GM10248 (cell line): ENCODE measurements at regions not wholly inside any gene's neighbourhood (a gene's known extent, or its start where the extent isn't known, plus 50 kb on each side); places are given as distances from the start of the nearest gene placed in this dataset.

Source experiments
- CTCF ChIA-PET: fragments of 300-600 bp; sonication (Branson Sonifier 250); formaldehyde crosslinking; extraction: SDS; loops from one replicate; lab custom pipeline; 2021; ENCODE audit warnings: antibody characterized with exemption; lab: Yijun Ruan, JAX
- POLR2A ChIA-PET: fragments of 350-650 bp; sonication (Branson Sonifier 250); formaldehyde crosslinking; extraction: SDS; loops from one replicate; lab custom pipeline; 2020; ENCODE audit warnings: antibody characterized with exemption; lab: Yijun Ruan, JAX
- DNase-seq: peaks from one replicate; pipeline ENCODE4 v3.0.0; 2012; ENCODE audit errors: extremely low spot score
- TF ChIP-seq, protein P1 (sequence below): IDR thresholded peaks from 2 replicates; pipeline ENCODE4 v1.5.1; 2012; ENCODE audit warnings: mild to moderate bottlenecking, low read depth; ENCODE audit errors: extremely low read depth, missing control alignments, control extremely low read depth

DNA sequence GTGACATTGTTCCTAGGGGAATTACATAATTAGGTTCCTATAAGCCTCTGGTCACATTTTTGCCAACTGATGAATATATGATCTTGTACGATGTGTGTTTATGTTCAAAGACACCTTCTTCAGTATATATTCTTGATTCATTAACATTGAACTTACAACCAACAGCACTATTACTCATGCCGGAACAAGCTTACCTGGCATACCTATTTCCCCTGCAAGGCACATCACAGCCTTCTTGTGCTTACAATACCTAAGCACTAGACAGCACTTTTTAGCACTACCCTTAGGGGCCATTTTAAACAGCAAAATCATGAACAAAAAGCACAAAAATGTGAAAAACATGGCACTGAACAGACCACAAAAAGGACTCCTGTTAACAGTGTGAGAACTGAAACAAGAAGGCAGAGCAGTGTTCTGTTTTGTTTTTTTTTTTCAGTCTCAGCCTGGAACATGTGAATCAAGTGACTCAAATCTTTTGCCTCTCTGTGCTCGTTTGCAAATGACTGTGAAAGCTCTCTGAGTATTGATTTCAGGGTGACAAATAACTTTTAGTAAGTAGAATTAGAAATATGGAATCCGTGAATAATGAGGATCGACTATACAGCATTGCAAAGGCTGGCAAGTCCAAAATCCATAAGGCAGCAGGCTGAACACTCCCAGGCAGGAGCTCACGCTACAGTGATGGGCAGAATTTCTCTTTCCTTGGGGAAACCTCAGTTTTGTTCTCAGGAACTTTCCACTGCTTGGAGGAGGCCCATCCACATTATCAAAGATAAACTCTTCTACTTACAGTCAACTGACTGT is 102.3 kb upstream of the TSHZ2 start:
- DNase-seq: no peak
- CTCF ChIA-PET: no interaction called here

DNA sequence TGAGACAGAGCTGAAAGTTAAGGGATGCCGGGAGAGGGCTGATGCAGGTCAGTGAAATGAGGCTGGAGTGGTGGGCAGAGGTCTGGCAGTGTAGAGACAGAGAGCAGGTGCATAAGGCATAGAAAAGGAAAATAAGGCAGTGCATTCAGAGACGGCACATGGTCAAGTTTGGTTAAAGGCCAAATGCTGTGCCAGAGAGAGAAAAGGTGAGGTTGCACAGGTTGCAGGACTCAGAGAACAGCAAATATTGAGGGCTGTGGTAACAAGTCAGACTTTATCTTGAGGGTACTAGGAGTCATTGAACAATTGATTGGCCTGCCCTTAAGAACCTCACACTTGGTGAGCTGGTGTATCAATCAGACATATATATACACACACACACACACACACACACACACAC is 102.9 kb upstream of the TSHZ2 start:
- TF ChIP-seq, protein P1, sequence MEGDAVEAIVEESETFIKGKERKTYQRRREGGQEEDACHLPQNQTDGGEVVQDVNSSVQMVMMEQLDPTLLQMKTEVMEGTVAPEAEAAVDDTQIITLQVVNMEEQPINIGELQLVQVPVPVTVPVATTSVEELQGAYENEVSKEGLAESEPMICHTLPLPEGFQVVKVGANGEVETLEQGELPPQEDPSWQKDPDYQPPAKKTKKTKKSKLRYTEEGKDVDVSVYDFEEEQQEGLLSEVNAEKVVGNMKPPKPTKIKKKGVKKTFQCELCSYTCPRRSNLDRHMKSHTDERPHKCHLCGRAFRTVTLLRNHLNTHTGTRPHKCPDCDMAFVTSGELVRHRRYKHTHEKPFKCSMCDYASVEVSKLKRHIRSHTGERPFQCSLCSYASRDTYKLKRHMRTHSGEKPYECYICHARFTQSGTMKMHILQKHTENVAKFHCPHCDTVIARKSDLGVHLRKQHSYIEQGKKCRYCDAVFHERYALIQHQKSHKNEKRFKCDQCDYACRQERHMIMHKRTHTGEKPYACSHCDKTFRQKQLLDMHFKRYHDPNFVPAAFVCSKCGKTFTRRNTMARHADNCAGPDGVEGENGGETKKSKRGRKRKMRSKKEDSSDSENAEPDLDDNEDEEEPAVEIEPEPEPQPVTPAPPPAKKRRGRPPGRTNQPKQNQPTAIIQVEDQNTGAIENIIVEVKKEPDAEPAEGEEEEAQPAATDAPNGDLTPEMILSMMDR: no peak
- CTCF ChIA-PET: no interaction called here
- POLR2A ChIA-PET: no interaction called here
- DNase-seq: no peak

More for the DNA sequence above, 102.3 kb upstream of the TSHZ2 start:
- POLR2A ChIA-PET: no interaction called here
- TF ChIP-seq, protein P1: no peak

DNA sequence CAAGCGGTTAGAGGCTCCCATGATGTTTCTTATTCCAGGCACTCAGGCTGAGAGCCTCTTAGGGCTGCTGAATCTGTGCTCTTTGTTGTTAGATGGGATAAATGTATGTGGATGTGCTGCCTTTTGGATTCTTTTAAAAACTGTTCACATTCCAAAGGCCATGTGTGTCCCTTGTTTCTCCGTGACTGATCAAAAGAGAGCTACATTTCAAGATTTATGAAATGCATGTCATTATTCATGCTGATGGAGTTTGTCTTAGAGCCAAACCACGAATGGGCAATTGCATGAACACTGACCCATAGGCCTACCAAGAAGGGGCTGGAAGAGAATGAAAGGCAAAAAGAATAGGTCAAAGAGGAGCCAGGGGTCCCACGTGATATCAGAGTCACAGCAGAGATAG is 104.9 kb upstream of the TSHZ2 start:
- POLR2A ChIA-PET: no interaction called here
- DNase-seq: no peak
- TF ChIP-seq, protein P1: no peak
- CTCF ChIA-PET: interaction anchor here (1.2 kb wide), 1 partner anchor 20 kb away, joined by 3 read pairs; no protein-coding TSS in a partner anchor

- ChIA-PET POLR2A (no interaction called here), CTCF (interaction anchor here (1.3 kb wide), 1 partner anchor 9 kb away, joined by 3 read pairs; no protein-coding TSS in a partner anchor)
- no peak for DNase-seq
- TF ChIP-seq, protein P1: no peak
These were observed 107.1 kb upstream of the TSHZ2 start for GRCh38 chr20:52864916-52865605.

GRCh38 chr20:52859156-52859876 is 112.8 kb upstream of the TSHZ2 start:
- no peak for DNase-seq
- TF ChIP-seq, protein P1: no peak
- ChIA-PET CTCF (no interaction called here), POLR2A (no interaction called here)

DNA sequence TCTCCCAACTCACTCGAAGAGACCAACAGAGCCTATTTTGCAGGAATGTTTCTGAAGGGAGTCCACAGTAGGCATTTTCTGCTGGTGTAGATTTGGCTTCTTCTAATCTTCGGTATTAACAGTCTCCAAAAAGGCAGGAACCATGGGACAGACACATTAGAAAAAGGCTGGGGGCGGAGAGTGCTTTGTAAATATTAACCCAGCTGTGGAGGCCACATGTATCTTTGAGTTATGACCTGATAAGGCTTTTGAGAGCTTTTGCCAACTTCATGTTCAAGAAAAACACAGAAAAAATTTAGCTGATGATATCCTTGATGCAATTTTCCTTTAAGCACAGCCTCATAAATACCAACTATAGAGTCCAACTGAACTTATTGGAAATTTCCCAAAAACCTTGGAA is 119.4 kb upstream of the TSHZ2 start:
- no peak for DNase-seq
- ChIA-PET CTCF (no interaction called here), POLR2A (no interaction called here)
- TF ChIP-seq, protein P1: no peak
